B cell (primary cell): ENCODE measurements at regions not wholly inside any gene's neighbourhood (a gene's known extent, or its start where the extent isn't known, plus 50 kb on each side); places are given as distances from the start of the nearest gene placed in this dataset.

Experiments
- ATAC-seq: fragments of 200-7000 bp; cut with Tn5 transposase; one replicate; pipeline ENCODE4 v1.10.0; 2021; ENCODE audit warnings: low read depth, mild to moderate bottlenecking, moderate number of reproducible peaks, moderate library complexity
- CTCF ChIA-PET: fragments of 350-600 bp; sonication (Branson Sonifier 250); formaldehyde crosslinking; loops from one replicate; lab custom pipeline; 2021; ENCODE audit warnings: antibody characterized with exemption, inconsistent platforms; lab: Charles Lee
- POLR2A ChIA-PET: fragments of 350-600 bp; sonication (Branson Sonifier 250); formaldehyde crosslinking; loops from one replicate; lab custom pipeline; 2021; ENCODE audit warnings: antibody characterized with exemption; lab: Charles Lee
- DNase-seq: peaks from one replicate; pipeline ENCODE4 v3.0.0; 2013
- H2AFZ ChIP-seq: 2 replicates; pipeline ENCODE4 v1.6.1; 2012; ENCODE audit warnings: mild to moderate bottlenecking, low read depth, low read length; ENCODE audit not compliant: insufficient read depth, poor library complexity, severe bottlenecking
- H3K27ac ChIP-seq, 2 donors: 1 replicate in 1 of 2; 2 replicates in 1 of 2; pipeline ENCODE4 v1.5.1; 2012 to 2013; ENCODE audit warnings: low read length in 2 of 2, mild to moderate bottlenecking in 2 of 2, moderate library complexity in 1 of 2
- H3K27me3 ChIP-seq, 4 experiments: fragments of 200-600 bp in 1 of 4; sonication (generic) in 1 of 4; replicated peaks in 1 of 4; 1 replicate in 2 of 4; 2 replicates in 2 of 4; pipeline versions ENCODE4 v1.6.1 to v1.7.0; 2013 to 2016; ENCODE audit warnings: low read length in 3 of 4, mild to moderate bottlenecking in 2 of 4, mixed read lengths in 1 of 4, moderate library complexity in 1 of 4; ENCODE audit not compliant: insufficient read depth in 4 of 4, control insufficient read depth in 3 of 4; ENCODE audit errors: control extremely low read depth in 1 of 4
- H3K36me3 ChIP-seq, 2 experiments: replicated peaks in 1 of 2; 1 replicate in 1 of 2; 2 replicates in 1 of 2; pipeline versions ENCODE4 v1.6.1 to v1.7.1; 2013; ENCODE audit warnings: low read length in 1 of 2; ENCODE audit not compliant: insufficient read depth in 2 of 2, control insufficient read depth in 1 of 2; ENCODE audit errors: control extremely low read depth in 1 of 2, extremely low read depth in 1 of 2
- H3K4me1 ChIP-seq, 2 donors: fragments of 200-600 bp in 1 of 2; sonication (generic) in 1 of 2; 1 replicate in 1 of 2; 2 replicates in 1 of 2; pipeline versions ENCODE4 v1.5.1 to v1.6.1; 2013 to 2017; ENCODE audit warnings: low read length in 2 of 2; ENCODE audit not compliant: control insufficient read depth in 2 of 2, insufficient read depth in 2 of 2
- H3K4me2 ChIP-seq: replicated peaks from 2 replicates; pipeline ENCODE3; 2012; ENCODE audit warnings: mild to moderate bottlenecking, low read depth, low read length; ENCODE audit not compliant: poor library complexity, severe bottlenecking
- H3K4me3 ChIP-seq, 5 experiments: fragments of 200-600 bp in 1 of 5; sonication (generic) in 1 of 5; 1 replicate in 3 of 5; 2 replicates in 2 of 5; pipeline versions ENCODE4 v1.5.1 to v1.7.0; 2011 to 2016; ENCODE audit warnings: low read length in 4 of 5, mild to moderate bottlenecking in 4 of 5, low read depth in 2 of 5, control low read depth in 1 of 5, moderate library complexity in 1 of 5; ENCODE audit not compliant: insufficient read depth in 1 of 5; ENCODE audit errors: control extremely low read depth in 1 of 5, extremely low read depth in 1 of 5
- H3K79me2 ChIP-seq: fragments of 200-600 bp; sonication (generic); one replicate; pipeline ENCODE4 v1.6.0; 2016; ENCODE audit warnings: low read length; ENCODE audit not compliant: control insufficient read depth, insufficient read depth
- H3K9ac ChIP-seq: fragments of 200-600 bp; sonication (generic); 2 replicates; pipeline ENCODE4 v1.6.1; 2017; ENCODE audit warnings: mild to moderate bottlenecking, low read length, moderate library complexity
- H3K9me3 ChIP-seq, 3 donors: one replicate each; pipeline versions ENCODE4 v1.6.1 to v1.7.1; 2013; ENCODE audit warnings: low read length in 2 of 3; ENCODE audit not compliant: control insufficient read depth in 2 of 3, insufficient read depth in 1 of 3; ENCODE audit errors: control extremely low read depth in 1 of 3
- H4K20me1 ChIP-seq: 2 replicates; pipeline ENCODE4 v1.6.0; 2012; ENCODE audit warnings: mild to moderate bottlenecking, low read length; ENCODE audit not compliant: insufficient read depth, control insufficient read depth, poor library complexity, severe bottlenecking
- H3K27ac Mint-ChIP-seq: one replicate; pipeline ENCODE4 v1.8.0; 2021; ENCODE audit warnings: mixed read lengths
- H3K27me3 Mint-ChIP-seq: one replicate; pipeline ENCODE4 v1.8.0; 2021; ENCODE audit warnings: mixed read lengths
- H3K4me1 Mint-ChIP-seq: one replicate; pipeline ENCODE4 v1.8.0; 2021; ENCODE audit warnings: mixed read lengths
- H3K4me3 Mint-ChIP-seq: one replicate; pipeline ENCODE4 v1.8.0; 2021; ENCODE audit warnings: mixed read lengths
- H3K9me3 Mint-ChIP-seq: one replicate; pipeline ENCODE4 v1.8.0; 2022; ENCODE audit warnings: mixed read lengths; ENCODE audit not compliant: insufficient read depth
- EZH2 ChIP-seq: IDR thresholded peaks from 2 replicates; pipeline ENCODE4 v1.6.1; 2012; ENCODE audit warnings: borderline replicate concordance, low read depth, mild to moderate bottlenecking, moderate library complexity, low read length; ENCODE audit not compliant: insufficient read depth, poor library complexity, severe bottlenecking
- WGBS: methylation state at CpG from one replicate; pipeline ENCODE4 v1.1.5; 2013; ENCODE audit warnings: missing lambda C conversion rate; ENCODE audit not compliant: insufficient coverage; 5-methylcytosine and 5-hydroxymethylcytosine counted together
- intact Hi-C: fragments of 100-400 bp; cut with micrococcal nuclease; formaldehyde crosslinking; loops from one replicate; pipeline ENCODE4 v1.10.0; 2022
- TF ChIP-seq, protein P1 (sequence below): fragments of 200-600 bp; IDR thresholded peaks from one replicate; pipeline ENCODE4 v1.8.0; 2022; ENCODE audit warnings: antibody characterized with exemption, mild to moderate bottlenecking

- Histone ChIP-seq H3K9ac (no peak overlapping the region), H3K4me2 (no peak overlapping the region), H3K79me2 (no peaks in the 10 kb centered on the region), H3K9me3 (peaks cover 0 to 3% (median 0%) of the 10 kb centered on the region in 3 donors), H3K27me3 (no peaks in the 10 kb centered on the region), H3K4me1 (no peaks in the 10 kb centered on the region), H3K36me3 (no peaks in the 10 kb centered on the region), H3K27ac (no peak overlapping the region), H4K20me1 (no peaks in the 10 kb centered on the region), H3K4me3 (no peak overlapping the region), H2AFZ (no peak overlapping the region)
- H3K4me3 Mint-ChIP-seq = no peak overlapping the region
- no CpG with 5 or more reads among the region's 1 CpG for WGBS
- no peaks in the 10 kb centered on the region for H3K9me3 Mint-ChIP-seq
- ChIA-PET POLR2A (no interaction called here), CTCF (no interaction called here)
- DNase-seq = no peak
- TF ChIP-seq, protein P1, sequence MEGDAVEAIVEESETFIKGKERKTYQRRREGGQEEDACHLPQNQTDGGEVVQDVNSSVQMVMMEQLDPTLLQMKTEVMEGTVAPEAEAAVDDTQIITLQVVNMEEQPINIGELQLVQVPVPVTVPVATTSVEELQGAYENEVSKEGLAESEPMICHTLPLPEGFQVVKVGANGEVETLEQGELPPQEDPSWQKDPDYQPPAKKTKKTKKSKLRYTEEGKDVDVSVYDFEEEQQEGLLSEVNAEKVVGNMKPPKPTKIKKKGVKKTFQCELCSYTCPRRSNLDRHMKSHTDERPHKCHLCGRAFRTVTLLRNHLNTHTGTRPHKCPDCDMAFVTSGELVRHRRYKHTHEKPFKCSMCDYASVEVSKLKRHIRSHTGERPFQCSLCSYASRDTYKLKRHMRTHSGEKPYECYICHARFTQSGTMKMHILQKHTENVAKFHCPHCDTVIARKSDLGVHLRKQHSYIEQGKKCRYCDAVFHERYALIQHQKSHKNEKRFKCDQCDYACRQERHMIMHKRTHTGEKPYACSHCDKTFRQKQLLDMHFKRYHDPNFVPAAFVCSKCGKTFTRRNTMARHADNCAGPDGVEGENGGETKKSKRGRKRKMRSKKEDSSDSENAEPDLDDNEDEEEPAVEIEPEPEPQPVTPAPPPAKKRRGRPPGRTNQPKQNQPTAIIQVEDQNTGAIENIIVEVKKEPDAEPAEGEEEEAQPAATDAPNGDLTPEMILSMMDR = no peak
- TF ChIP-seq EZH2 = no peak
- no peak for ATAC-seq
- H3K27ac Mint-ChIP-seq = no peak overlapping the region
- no peaks in the 10 kb centered on the region for H3K27me3 Mint-ChIP-seq
- intact Hi-C loops = no loop called here
- H3K4me1 Mint-ChIP-seq = peaks cover 10% of the 10 kb centered on the region
These were observed 332.9 kb upstream of the RBMY1B start for GRCh38 chrY:21178281-21178680.

- no peak overlapping the region for H3K27ac ChIP-seq
- TF ChIP-seq, protein P1 = no peak
- TF ChIP-seq EZH2 = no peak
- intact Hi-C loops = loop anchor here (10.0 kb wide), 1 partner anchor 56 kb away; no protein-coding TSS in a partner anchor
- 60% methylated on average over 1 of the region's 5 CpGs for WGBS
- H3K9ac ChIP-seq = no peak overlapping the region
- peaks cover 0 to 5% (median 0%) of the 10 kb centered on the region in 3 donors for H3K9me3 ChIP-seq
- ATAC-seq (peak; percentile 41), DNase-seq (peak; percentile 6)
- H3K27me3 ChIP-seq = no peaks in the 10 kb centered on the region
- no peaks in the 10 kb centered on the region for H4K20me1 ChIP-seq
- no peaks in the 10 kb centered on the region for H3K27me3 Mint-ChIP-seq
- no peaks in the 10 kb centered on the region for H3K36me3 ChIP-seq
- no peak overlapping the region for H3K4me2 ChIP-seq
- H3K4me1 Mint-ChIP-seq = peaks cover 10% of the 10 kb centered on the region
- H3K9me3 Mint-ChIP-seq = no peaks in the 10 kb centered on the region
- H3K79me2 ChIP-seq = no peaks in the 10 kb centered on the region
- no peak overlapping the region for H3K4me3 ChIP-seq
- H3K4me1 ChIP-seq = no peaks in the 10 kb centered on the region
- POLR2A ChIA-PET = no interaction called here
- H2AFZ ChIP-seq = no peak overlapping the region
- H3K4me3 Mint-ChIP-seq = no peak overlapping the region
- CTCF ChIA-PET = no interaction called here
- H3K27ac Mint-ChIP-seq = no peak overlapping the region
These were observed 330.2 kb upstream of the RBMY1B start for GRCh38 chrY:21180921-21181320.
